ENCODE measurements at regions not wholly inside any gene's neighbourhood (a gene's known extent, or its start where the extent isn't known, plus 50 kb on each side); places are given as distances from the start of the nearest gene placed in this dataset.

DNA sequence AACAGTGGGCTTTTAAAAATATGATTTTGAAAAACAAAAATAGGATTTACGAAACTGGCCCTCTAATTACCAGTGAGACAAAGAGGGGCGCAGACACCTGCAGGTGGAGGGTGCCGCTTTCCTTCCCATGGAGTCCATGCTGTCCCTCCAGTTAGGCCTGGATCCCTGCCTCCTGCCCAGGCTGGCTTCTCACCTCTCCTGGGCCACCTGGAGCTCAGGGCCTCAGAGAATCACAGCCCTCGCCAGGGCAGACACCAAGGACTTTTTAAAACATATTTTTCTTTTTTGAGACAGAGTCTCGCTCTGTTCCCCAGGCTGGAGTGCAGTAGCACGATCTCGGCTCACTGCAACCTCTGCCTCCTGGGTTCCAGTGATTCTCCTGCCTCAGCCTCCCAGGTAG lies 1437.2 kb downstream of the TBC1D22A start:
- H3K79me1 ChIP-seq (ENCODE audit: low read depth in 1 of 2, low read length in 2 of 2): no peaks in the 10 kb centered on the region
- no peak overlapping the region for H3K18ac ChIP-seq (ENCODE audit: low read depth, low read length)
- BruUV-seq (replicated peaks): no TSS peak
- H3K9ac ChIP-seq (ENCODE audit: low read depth, low read length): no peak overlapping the region
- no peak overlapping the region for H4K91ac ChIP-seq (ENCODE audit: insufficient read depth, low read depth, low read length)
- no peak overlapping the region for H4K8ac ChIP-seq (ENCODE audit: low read depth in 2 of 2, low read length in 2 of 2)
- no peak overlapping the region for H3K27ac ChIP-seq (ENCODE audit: insufficient read depth, low read length)
- no peak overlapping the region for H2AK9ac ChIP-seq (replicated peaks; ENCODE audit: low read depth, low read length, poor library complexity)
- ChIA-PET POLR2A (ENCODE audit: unreplicated experiment) (no interaction called here), CTCF (no interaction called here)
- dilution Hi-C loops (cut with HindIII; ENCODE audit: low sequenced_read_pairs, unreplicated experiment): no loop called here
- no peak overlapping the region for H3K4me3 ChIP-seq (ENCODE audit: insufficient read depth, low read depth, low read length)
- no peaks in the 10 kb centered on the region for H4K20me1 ChIP-seq (ENCODE audit: insufficient read depth, low read length)
- H2BK5ac ChIP-seq (ENCODE audit: low read depth, low read length, poor library complexity, severe bottlenecking): no peak overlapping the region
- intact Hi-C loops (cut with micrococcal nuclease): no loop called here
- no peak overlapping the region for H3K56ac ChIP-seq (ENCODE audit: extremely low read depth, insufficient read depth, low read length)
- H3K9me3 ChIP-seq (ENCODE audit: control insufficient read depth, insufficient read depth, low read length): peaks cover 28% of the 10 kb centered on the region
- no peaks in the 10 kb centered on the region for H3K36me3 ChIP-seq (ENCODE audit: control insufficient read depth, insufficient read depth, low read length)
- in situ Hi-C loops (cut with MboI; ENCODE audit: low sequenced_read_pairs): no loop called here
- no peak overlapping the region for H3K4ac ChIP-seq (ENCODE audit: low read depth, low read length)
- no peak overlapping the region for H3K23ac ChIP-seq (ENCODE audit: low read depth, low read length)
- H3K9me1 ChIP-seq (ENCODE audit: insufficient read depth, low read length): no peaks in the 10 kb centered on the region
- H3K4me2 ChIP-seq (ENCODE audit: low read depth, low read length): no peak overlapping the region
- H4K5ac ChIP-seq (ENCODE audit: low read depth, low read length): no peak overlapping the region
- 66% methylated on average over 5 of the region's 7 CpGs; no CpG with 5 or more reads in 1 of the 2 experiments for WGBS, 2 experiments (ENCODE audit: extremely low coverage in 2 of 2, insufficient read length in 1 of 2)
- H3K27me3 ChIP-seq (ENCODE audit: control insufficient read depth, insufficient read depth, low read length): no peaks in the 10 kb centered on the region
- H2BK15ac ChIP-seq (ENCODE audit: low read depth, low read length): no peak overlapping the region
- H3K4me1 ChIP-seq (ENCODE audit: control insufficient read depth, insufficient read depth, low read length): no peaks in the 10 kb centered on the region
- TF ChIP-seq MAFK (IDR thresholded peaks at IDR 0.05; ENCODE audit: low read depth, low read length) (no peak), NFE2L2 (IDR thresholded peaks at IDR 0.05; ENCODE audit: low read depth, low read length) (no peak), RFX5 (IDR thresholded peaks at IDR 0.05; ENCODE audit: low read depth, low read length) (no peak), RAD21 (IDR thresholded peaks at IDR 0.05; ENCODE audit: low read length) (no peak), CEBPB (IDR thresholded peaks at IDR 0.05; ENCODE audit: low read depth, low read length) (no peak), CHD1 (IDR thresholded peaks at IDR 0.05; ENCODE audit: low read depth, low read length) (no peak), RCOR1 (IDR thresholded peaks at IDR 0.05; ENCODE audit: insufficient replicate concordance, low read length) (no peak), MXI1 (IDR thresholded peaks at IDR 0.05; ENCODE audit: borderline replicate concordance, low read depth, low read length) (no peak)
- TF ChIP-seq, protein P1, sequence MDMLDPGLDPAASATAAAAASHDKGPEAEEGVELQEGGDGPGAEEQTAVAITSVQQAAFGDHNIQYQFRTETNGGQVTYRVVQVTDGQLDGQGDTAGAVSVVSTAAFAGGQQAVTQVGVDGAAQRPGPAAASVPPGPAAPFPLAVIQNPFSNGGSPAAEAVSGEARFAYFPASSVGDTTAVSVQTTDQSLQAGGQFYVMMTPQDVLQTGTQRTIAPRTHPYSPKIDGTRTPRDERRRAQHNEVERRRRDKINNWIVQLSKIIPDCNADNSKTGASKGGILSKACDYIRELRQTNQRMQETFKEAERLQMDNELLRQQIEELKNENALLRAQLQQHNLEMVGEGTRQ (IDR thresholded peaks at IDR 0.05; ENCODE audit: low read depth, low read length): no peak
- TF ChIP-seq, protein P2, sequence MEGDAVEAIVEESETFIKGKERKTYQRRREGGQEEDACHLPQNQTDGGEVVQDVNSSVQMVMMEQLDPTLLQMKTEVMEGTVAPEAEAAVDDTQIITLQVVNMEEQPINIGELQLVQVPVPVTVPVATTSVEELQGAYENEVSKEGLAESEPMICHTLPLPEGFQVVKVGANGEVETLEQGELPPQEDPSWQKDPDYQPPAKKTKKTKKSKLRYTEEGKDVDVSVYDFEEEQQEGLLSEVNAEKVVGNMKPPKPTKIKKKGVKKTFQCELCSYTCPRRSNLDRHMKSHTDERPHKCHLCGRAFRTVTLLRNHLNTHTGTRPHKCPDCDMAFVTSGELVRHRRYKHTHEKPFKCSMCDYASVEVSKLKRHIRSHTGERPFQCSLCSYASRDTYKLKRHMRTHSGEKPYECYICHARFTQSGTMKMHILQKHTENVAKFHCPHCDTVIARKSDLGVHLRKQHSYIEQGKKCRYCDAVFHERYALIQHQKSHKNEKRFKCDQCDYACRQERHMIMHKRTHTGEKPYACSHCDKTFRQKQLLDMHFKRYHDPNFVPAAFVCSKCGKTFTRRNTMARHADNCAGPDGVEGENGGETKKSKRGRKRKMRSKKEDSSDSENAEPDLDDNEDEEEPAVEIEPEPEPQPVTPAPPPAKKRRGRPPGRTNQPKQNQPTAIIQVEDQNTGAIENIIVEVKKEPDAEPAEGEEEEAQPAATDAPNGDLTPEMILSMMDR (conservative IDR thresholded peaks at IDR 0.05; ENCODE audit: low read depth, low read length): no peak
- no peak overlapping the region for H2AK5ac ChIP-seq (ENCODE audit: low read depth, low read length)
- H3K14ac ChIP-seq (replicated peaks; ENCODE audit: low read depth, low read length): no peak overlapping the region
- no peak for ATAC-seq (ENCODE audit: low read depth)
- no peak overlapping the region for H2BK20ac ChIP-seq (ENCODE audit: low read depth, low read length)
- H2BK120ac ChIP-seq (ENCODE audit: low read depth, low read length): no peak overlapping the region
- DNase-seq: no peak
- H2AFZ ChIP-seq (replicated peaks; ENCODE audit: low read length, poor library complexity): no peak overlapping the region

All from IMR-90 (cell line).